ENCODE measurements at regions not wholly inside any gene's neighbourhood (a gene's known extent, or its start where the extent isn't known, plus 50 kb on each side); places are given as distances from the start of the nearest gene placed in this dataset.
"Not testable (repeated sequence)": the region's sequence is repeated elsewhere in the genome, so short reads cannot be mapped to it uniquely, and the experiment has no call there.

- not testable (repeated sequence) for H3K9me3 Mint-ChIP-seq; DNase-seq; H3K27ac Mint-ChIP-seq; H3K4me3 Mint-ChIP-seq; ATAC-seq; H3K36me3 Mint-ChIP-seq (ENCODE audit: low read depth); H3K27me3 Mint-ChIP-seq; H3K4me1 Mint-ChIP-seq
These were observed 177.3 kb downstream of the KLRB1 start for GRCh38 chr12:9430385-9430784.

DNA sequence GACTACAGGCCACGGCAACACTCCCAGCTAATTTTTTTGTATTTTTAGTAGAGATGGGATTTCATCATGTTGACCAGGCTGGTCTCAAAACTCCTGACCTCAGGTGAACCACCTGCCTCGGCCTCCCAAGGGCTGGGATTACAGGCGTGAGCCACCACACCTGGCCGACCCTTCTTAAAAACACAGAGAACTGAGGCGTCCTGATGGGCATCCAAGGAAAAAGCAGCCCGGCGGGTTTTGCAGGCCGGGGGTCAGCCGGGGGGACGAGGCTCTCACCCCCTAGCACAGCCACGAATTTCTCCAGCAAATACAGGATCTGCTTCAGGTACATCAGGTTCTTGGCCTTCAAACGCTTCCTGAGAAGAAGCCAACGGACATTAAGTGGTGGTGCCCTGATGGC is 178.9 kb downstream of the KLRB1 start:
- not testable (repeated sequence) for DNase-seq, H3K27me3 Mint-ChIP-seq, H3K4me1 Mint-ChIP-seq, ATAC-seq, H3K4me3 Mint-ChIP-seq, H3K9me3 Mint-ChIP-seq, H3K27ac Mint-ChIP-seq
- peaks cover 15% of the 10 kb centered on the region for H3K36me3 Mint-ChIP-seq (ENCODE audit: low read depth)

GRCh38 chr12:9425429-9425828 is 182.3 kb downstream of the KLRB1 start:
- ATAC-seq: not testable (repeated sequence)

DNA sequence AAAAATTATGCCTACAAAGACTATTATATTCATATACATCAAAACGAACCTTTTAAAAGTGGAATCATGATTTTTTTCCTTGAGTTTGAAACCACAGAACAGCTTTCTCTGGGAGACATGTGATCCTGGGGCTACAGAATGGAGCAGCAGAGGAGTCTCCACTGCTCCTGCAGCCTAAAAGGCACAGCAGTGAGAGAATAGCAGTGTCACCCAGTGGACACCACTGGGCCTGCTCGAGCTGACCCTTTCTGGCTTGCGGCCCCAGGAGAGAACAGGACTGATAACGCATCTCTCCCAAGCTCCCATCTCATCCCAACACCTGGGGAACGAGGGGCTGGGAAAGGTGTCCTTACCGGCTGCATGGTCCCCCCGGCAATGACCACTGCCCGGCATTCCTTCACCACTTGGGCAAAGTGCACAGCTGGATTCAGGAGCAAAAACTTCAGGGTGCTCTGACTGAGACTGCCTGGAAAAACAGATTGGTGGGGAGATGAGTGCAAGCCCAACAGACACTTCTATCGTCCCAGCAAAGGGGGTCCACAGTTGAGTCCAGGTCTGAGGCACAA is 183.5 kb downstream of the KLRB1 start:
- ATAC-seq: not testable (repeated sequence)

More at GRCh38 chr12:9425429-9425828, 182.3 kb downstream of the KLRB1 start:
- H3K9me3 Mint-ChIP-seq, H3K27me3 Mint-ChIP-seq, H3K4me1 Mint-ChIP-seq, H3K4me3 Mint-ChIP-seq, H3K27ac Mint-ChIP-seq, DNase-seq: not testable (repeated sequence)
- peaks cover 22% of the 10 kb centered on the region for H3K36me3 Mint-ChIP-seq (ENCODE audit: low read depth)

GRCh38 chr12:9422689-9423088 is 185.0 kb downstream of the KLRB1 start:
- peaks cover 25% of the 10 kb centered on the region for H3K36me3 Mint-ChIP-seq (ENCODE audit: low read depth)
- H3K4me3 Mint-ChIP-seq, DNase-seq, ATAC-seq, H3K27ac Mint-ChIP-seq, H3K27me3 Mint-ChIP-seq, H3K9me3 Mint-ChIP-seq, H3K4me1 Mint-ChIP-seq: not testable (repeated sequence)

More for the DNA sequence above, 183.5 kb downstream of the KLRB1 start:
- not testable (repeated sequence) for H3K27me3 Mint-ChIP-seq, H3K4me3 Mint-ChIP-seq, DNase-seq, H3K9me3 Mint-ChIP-seq, H3K4me1 Mint-ChIP-seq, H3K27ac Mint-ChIP-seq
- peaks cover 23% of the 10 kb centered on the region for H3K36me3 Mint-ChIP-seq (ENCODE audit: low read depth)

- not testable (repeated sequence) for H3K4me3 Mint-ChIP-seq, H3K4me1 Mint-ChIP-seq, H3K27me3 Mint-ChIP-seq, H3K27ac Mint-ChIP-seq, ATAC-seq, H3K9me3 Mint-ChIP-seq, DNase-seq
- peaks cover 23% of the 10 kb centered on the region for H3K36me3 Mint-ChIP-seq (ENCODE audit: low read depth)
These were observed 186.1 kb downstream of the KLRB1 start for GRCh38 chr12:9421520-9422086.

- not testable (repeated sequence) for H3K4me1 Mint-ChIP-seq, H3K27ac Mint-ChIP-seq, H3K27me3 Mint-ChIP-seq, DNase-seq, ATAC-seq, H3K4me3 Mint-ChIP-seq, H3K9me3 Mint-ChIP-seq
- H3K36me3 Mint-ChIP-seq (ENCODE audit: low read depth): peaks cover 19% of the 10 kb centered on the region
These were observed 186.7 kb downstream of the KLRB1 start for GRCh38 chr12:9420817-9421519.

GRCh38 chr12:9418669-9419041 is 189.1 kb downstream of the KLRB1 start:
- not testable (repeated sequence) for H3K27me3 Mint-ChIP-seq, H3K4me1 Mint-ChIP-seq, ATAC-seq, H3K4me3 Mint-ChIP-seq, DNase-seq, H3K27ac Mint-ChIP-seq, H3K9me3 Mint-ChIP-seq
- peaks cover 12% of the 10 kb centered on the region for H3K36me3 Mint-ChIP-seq (ENCODE audit: low read depth)

- not testable (repeated sequence) for H3K4me1 Mint-ChIP-seq; H3K27ac Mint-ChIP-seq; DNase-seq; H3K36me3 Mint-ChIP-seq (ENCODE audit: low read depth); ATAC-seq; H3K9me3 Mint-ChIP-seq; H3K27me3 Mint-ChIP-seq; H3K4me3 Mint-ChIP-seq
These were observed 189.6 kb downstream of the KLRB1 start for GRCh38 chr12:9417947-9418668.

DNA sequence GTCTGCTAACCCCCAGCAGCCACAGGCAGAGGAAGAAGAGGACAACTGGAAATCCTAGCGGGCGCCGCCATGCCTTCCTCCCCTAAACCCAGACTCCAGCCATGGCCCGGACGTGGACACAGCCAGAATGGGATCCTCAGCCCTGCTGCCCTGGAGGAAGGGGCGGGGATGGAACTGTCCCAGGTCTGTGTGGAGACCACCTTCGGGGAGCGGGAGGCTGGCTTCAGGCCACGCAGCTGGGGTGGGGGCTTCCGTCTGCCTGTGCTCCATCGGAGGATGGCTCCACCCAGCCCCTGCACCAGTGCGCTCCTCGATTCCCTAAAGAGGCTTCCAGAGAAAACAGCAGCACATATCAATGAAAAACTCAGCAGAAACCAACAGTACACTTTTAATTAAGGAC is 190.4 kb downstream of the KLRB1 start:
- not testable (repeated sequence) for H3K27me3 Mint-ChIP-seq; DNase-seq; H3K27ac Mint-ChIP-seq; H3K4me3 Mint-ChIP-seq; ATAC-seq; H3K36me3 Mint-ChIP-seq (ENCODE audit: low read depth); H3K9me3 Mint-ChIP-seq; H3K4me1 Mint-ChIP-seq

GRCh38 chr12:9416346-9416745 is 191.4 kb downstream of the KLRB1 start:
- not testable (repeated sequence) for H3K4me1 Mint-ChIP-seq; ATAC-seq; H3K9me3 Mint-ChIP-seq; H3K36me3 Mint-ChIP-seq (ENCODE audit: low read depth); H3K27ac Mint-ChIP-seq; H3K4me3 Mint-ChIP-seq; DNase-seq; H3K27me3 Mint-ChIP-seq

DNA sequence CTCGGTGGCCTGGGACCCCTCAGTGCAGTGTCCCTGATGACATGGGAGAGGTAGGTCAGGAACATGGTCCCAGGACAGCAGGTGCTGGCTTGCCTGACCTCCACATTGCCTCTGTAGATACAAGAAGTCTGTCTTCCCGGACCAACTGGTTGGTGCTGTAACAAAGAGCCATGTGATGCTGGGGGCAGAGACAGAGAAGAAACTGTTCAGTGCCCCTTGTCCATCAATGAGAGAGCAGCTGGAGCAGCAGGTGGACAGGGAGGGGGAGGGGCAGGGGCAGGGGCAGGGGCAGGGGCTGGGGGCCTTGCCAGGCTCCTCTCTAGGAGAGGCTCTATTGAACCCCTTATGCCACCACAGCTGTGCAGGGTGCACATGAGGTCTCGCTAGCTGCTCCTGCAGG is 191.8 kb downstream of the KLRB1 start:
- DNase-seq; H3K27ac Mint-ChIP-seq; H3K27me3 Mint-ChIP-seq; H3K4me3 Mint-ChIP-seq; H3K4me1 Mint-ChIP-seq; H3K36me3 Mint-ChIP-seq (ENCODE audit: low read depth); ATAC-seq; H3K9me3 Mint-ChIP-seq: not testable (repeated sequence)

DNA sequence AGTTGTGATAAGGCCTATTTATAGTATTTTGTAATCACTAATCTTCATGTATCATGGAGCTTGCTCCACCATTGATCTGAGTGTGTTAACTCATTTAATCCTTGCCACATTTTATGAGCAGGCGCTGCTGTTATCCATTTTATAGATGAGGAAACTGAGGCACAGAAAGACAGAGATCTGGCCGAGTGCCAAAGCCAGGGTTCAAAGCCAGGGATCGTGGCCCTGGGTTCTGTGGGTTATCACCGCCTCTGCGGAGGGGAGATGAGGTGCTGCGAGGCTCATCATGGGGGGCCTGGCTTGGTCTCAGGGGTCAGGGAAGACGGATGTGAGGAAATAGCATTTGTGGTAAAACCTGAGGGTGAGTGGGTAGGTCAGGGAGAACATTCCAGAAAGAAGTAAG is 193.9 kb downstream of the KLRB1 start:
- not testable (repeated sequence) for H3K36me3 Mint-ChIP-seq (ENCODE audit: low read depth); H3K27me3 Mint-ChIP-seq; H3K4me3 Mint-ChIP-seq; H3K9me3 Mint-ChIP-seq; DNase-seq; H3K4me1 Mint-ChIP-seq; ATAC-seq; H3K27ac Mint-ChIP-seq

GRCh38 chr12:9412459-9412858 is 195.3 kb downstream of the KLRB1 start:
- H3K27me3 Mint-ChIP-seq; H3K9me3 Mint-ChIP-seq; H3K36me3 Mint-ChIP-seq (ENCODE audit: low read depth); DNase-seq; H3K4me1 Mint-ChIP-seq; ATAC-seq; H3K27ac Mint-ChIP-seq; H3K4me3 Mint-ChIP-seq: not testable (repeated sequence)

All from activated naive CD8-positive, alpha-beta T cell treated with anti-CD3 and anti-CD28 coated beads, Interleukin-2, amount 50 U/mL, for 24 hours (primary cell).